OCI-LY1 (cell line): ENCODE measurements at regions not wholly inside any gene's neighbourhood (a gene's known extent, or its start where the extent isn't known, plus 50 kb on each side); places are given as distances from the start of the nearest gene placed in this dataset.
"Not testable (repeated sequence)": the region's sequence is repeated elsewhere in the genome, so short reads cannot be mapped to it uniquely, and the experiment has no call there.

ENCODE experiments used
- H2AFZ ChIP-seq: fragments of 200-600 bp; sonication (generic), shearing (Covaris generic); 2 replicates; pipeline ENCODE4 v1.6.0; 2014; ENCODE audit warnings: antibody characterized with exemption, mild to moderate bottlenecking, low read length
- H3F3A ChIP-seq: fragments of 200-600 bp; sonication (generic), shearing (Covaris generic); 2 replicates; pipeline ENCODE4 v1.6.0; 2014; ENCODE audit warnings: mild to moderate bottlenecking, antibody characterized with exemption, low read length, moderate library complexity; ENCODE audit not compliant: insufficient read depth
- H3K27ac ChIP-seq: fragments of 200-600 bp; sonication (generic); 2 replicates; pipeline ENCODE4 v1.5.1; 2014; ENCODE audit warnings: low read length, mixed run types, mild to moderate bottlenecking, low read depth; ENCODE audit not compliant: poor library complexity, severe bottlenecking
- H3K27me3 ChIP-seq: fragments of 200-600 bp; sonication (generic); 2 replicates; pipeline ENCODE4 v1.6.0; 2014; ENCODE audit warnings: antibody characterized with exemption, mild to moderate bottlenecking, low read length, moderate library complexity; ENCODE audit not compliant: insufficient read depth
- H3K36me3 ChIP-seq: fragments of 200-600 bp; sonication (generic); 2 replicates; pipeline ENCODE4 v1.6.1; 2014; ENCODE audit warnings: mild to moderate bottlenecking, antibody characterized with exemption, low read length, moderate library complexity, mixed read lengths; ENCODE audit not compliant: insufficient read depth
- H3K4me1 ChIP-seq: fragments of 200-600 bp; sonication (generic); 2 replicates; pipeline ENCODE4 v1.5.1; 2014; ENCODE audit warnings: mild to moderate bottlenecking, low read length, moderate library complexity; ENCODE audit not compliant: insufficient read depth, severe bottlenecking
- H3K4me2 ChIP-seq: fragments of 200-600 bp; sonication (generic), shearing (Covaris generic); 2 replicates; pipeline ENCODE4 v1.6.1; 2014; ENCODE audit warnings: low read length
- H3K4me3 ChIP-seq: fragments of 200-600 bp; sonication (generic); 2 replicates; pipeline ENCODE4 v1.5.1; 2014; ENCODE audit warnings: low read length, low read depth, mild to moderate bottlenecking, mixed read lengths; ENCODE audit not compliant: poor library complexity, severe bottlenecking
- H3K79me2 ChIP-seq: fragments of 200-600 bp; shearing (Covaris generic); 2 replicates; pipeline ENCODE4 v1.6.1; 2016; ENCODE audit warnings: mixed run types, low read length, mixed read lengths; ENCODE audit not compliant: insufficient read depth
- H3K9ac ChIP-seq: fragments of 200-600 bp; sonication (generic), shearing (Covaris generic); 2 replicates; pipeline ENCODE4 v1.6.1; 2014; ENCODE audit warnings: mild to moderate bottlenecking, low read length, mixed read lengths
- H3K9me2 ChIP-seq: fragments of 200-600 bp; sonication (generic), shearing (Covaris generic); 2 replicates; pipeline ENCODE4 v1.6.1; 2014; ENCODE audit warnings: low read depth, mild to moderate bottlenecking, low read length, mixed read lengths
- H3K9me3 ChIP-seq: fragments of 200-600 bp; shearing (Covaris generic); 2 replicates; pipeline ENCODE4 v1.6.1; 2014; ENCODE audit warnings: low read length, mixed read lengths
- H4K20me1 ChIP-seq: fragments of 200-600 bp; sonication (generic), shearing (Covaris generic); 2 replicates; pipeline ENCODE4 v1.6.0; 2016; ENCODE audit warnings: mild to moderate bottlenecking, low read length; ENCODE audit not compliant: insufficient read depth
- CTCF ChIP-seq: fragments of 200-600 bp; sonication (generic), shearing (Covaris generic); IDR thresholded peaks from 2 replicates; pipeline ENCODE4 v1.5.1; 2017; ENCODE audit warnings: mild to moderate bottlenecking, antibody characterized with exemption, low read length, moderate library complexity, mixed read lengths
- EZH2 ChIP-seq: fragments of 200-600 bp; sonication (generic), shearing (Covaris generic); IDR thresholded peaks from 2 replicates; pipeline ENCODE4 v1.8.0; 2017; ENCODE audit warnings: borderline replicate concordance, mixed run types, mild to moderate bottlenecking, antibody characterized with exemption, low read length, moderate library complexity, mixed read lengths

- Histone ChIP-seq H3K4me3 (no peak overlapping the region), H3K4me2 (no peak overlapping the region), H3K79me2 (no peaks in the 10 kb centered on the region), H3K27me3 (no peaks in the 10 kb centered on the region), H3K9ac (no peak overlapping the region), H3K9me3 (no peaks in the 10 kb centered on the region), H3K36me3 (no peaks in the 10 kb centered on the region), H3K9me2 (no peaks in the 10 kb centered on the region), H3K27ac (no peak overlapping the region), H2AFZ (no peak overlapping the region), H3F3A (no peaks in the 10 kb centered on the region), H4K20me1 (no peaks in the 10 kb centered on the region), H3K4me1 (no peaks in the 10 kb centered on the region)
- TF ChIP-seq EZH2: no peak
Observed at GRCh38 chr2:94762600-94762999, 108.6 kb upstream of the TEKT4 start.

- H3K79me2 ChIP-seq: no peaks in the 10 kb centered on the region
- no peaks in the 10 kb centered on the region for H3K9me2 ChIP-seq
- no peak overlapping the region for H3K4me3 ChIP-seq
- H2AFZ ChIP-seq: no peak overlapping the region
- no peak overlapping the region for H3K4me2 ChIP-seq
- H3K9me3 ChIP-seq: no peaks in the 10 kb centered on the region
- no peak overlapping the region for H3K9ac ChIP-seq
- no peak overlapping the region for H3K27ac ChIP-seq
- H4K20me1 ChIP-seq: no peaks in the 10 kb centered on the region
- TF ChIP-seq CTCF: no peak
- no peak for TF ChIP-seq EZH2
- H3K27me3 ChIP-seq: no peaks in the 10 kb centered on the region
- H3K4me1 ChIP-seq: no peaks in the 10 kb centered on the region
- no peaks in the 10 kb centered on the region for H3K36me3 ChIP-seq
- no peaks in the 10 kb centered on the region for H3F3A ChIP-seq
Observed at GRCh38 chr2:94763318-94763717, 107.9 kb upstream of the TEKT4 start.

GRCh38 chr2:94764331-94764730, 106.9 kb upstream of the TEKT4 start:
- H3K36me3 ChIP-seq, H3K27ac ChIP-seq, H3K9me2 ChIP-seq, H3K4me3 ChIP-seq, H3K9ac ChIP-seq, H3F3A ChIP-seq, H4K20me1 ChIP-seq, H3K79me2 ChIP-seq, H3K27me3 ChIP-seq, H2AFZ ChIP-seq, H3K4me1 ChIP-seq, H3K4me2 ChIP-seq, H3K9me3 ChIP-seq: not testable (repeated sequence)

- TF ChIP-seq EZH2 (no peak), CTCF (no peak)
Observed at GRCh38 chr2:94767336-94767735, 103.9 kb upstream of the TEKT4 start.

More at GRCh38 chr2:94767336-94767735, 103.9 kb upstream of the TEKT4 start:
- Histone ChIP-seq H3K9ac (no peak overlapping the region), H3K4me1 (no peaks in the 10 kb centered on the region), H3K4me3 (no peak overlapping the region), H3K27me3 (no peaks in the 10 kb centered on the region), H3K4me2 (no peak overlapping the region), H3K9me3 (no peaks in the 10 kb centered on the region), H4K20me1 (no peaks in the 10 kb centered on the region), H2AFZ (no peak overlapping the region), H3F3A (no peaks in the 10 kb centered on the region), H3K27ac (no peak overlapping the region), H3K36me3 (no peaks in the 10 kb centered on the region), H3K79me2 (no peaks in the 10 kb centered on the region), H3K9me2 (no peaks in the 10 kb centered on the region)
